ENCODE measurements at regions not wholly inside any gene's neighbourhood (a gene's known extent, or its start where the extent isn't known, plus 50 kb on each side); places are given as distances from the start of the nearest gene placed in this dataset.

DNA sequence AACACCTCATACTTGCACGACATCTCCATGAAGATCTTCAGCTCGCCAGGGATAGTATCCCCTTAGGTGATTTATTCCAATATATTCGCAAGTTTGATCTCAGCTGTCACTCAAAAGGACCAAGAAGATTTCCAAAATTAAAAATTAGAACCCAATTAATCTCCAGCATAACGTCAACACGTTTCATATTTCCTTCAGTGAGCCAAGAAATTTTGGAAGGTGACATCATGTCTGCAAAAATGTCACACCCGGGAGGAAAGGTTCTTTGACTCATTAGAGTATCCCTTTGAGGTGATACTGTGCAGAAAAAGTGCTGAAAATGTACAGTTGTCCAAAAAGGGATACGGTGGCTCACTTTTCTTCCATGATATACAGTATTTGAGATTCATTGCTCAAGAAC is 569.6 kb downstream of the EFNB2 start:
- TF ChIP-seq CTCF (IDR thresholded peaks at IDR 0.05): no peak
- no peak for TF ChIP-seq POLR2A (IDR thresholded peaks at IDR 0.05)

Data from right lobe of liver (tissue), 4 donors.